Mesenchymal stem cell (in vitro differentiated cells and primary cell): ENCODE measurements at regions not wholly inside any gene's neighbourhood (a gene's known extent, or its start where the extent isn't known, plus 50 kb on each side); places are given as distances from the start of the nearest gene placed in this dataset.

Experiments
- DNase-seq: peaks from one replicate; pipeline ENCODE4 v3.0.0-alpha.2; 2013
- H2AFZ ChIP-seq: one replicate; pipeline ENCODE4 v1.6.1; 2013; ENCODE audit warnings: low read depth, mild to moderate bottlenecking, control low read depth, inconsistent platforms, low read length, moderate library complexity
- H2AK5ac ChIP-seq: 2 replicates; pipeline ENCODE4 v1.6.1; 2013; ENCODE audit warnings: low read length, moderate library complexity, mild to moderate bottlenecking, inconsistent platforms; ENCODE audit not compliant: severe bottlenecking
- H2BK120ac ChIP-seq: one replicate; pipeline ENCODE4 v1.6.1; 2013; ENCODE audit warnings: low read depth, mild to moderate bottlenecking, inconsistent platforms, low read length, moderate library complexity
- H2BK12ac ChIP-seq, 2 experiments: one replicate each; pipeline ENCODE4 v1.6.1; 2013; ENCODE audit warnings: inconsistent platforms in 2 of 2, low read length in 2 of 2, mild to moderate bottlenecking in 2 of 2, moderate library complexity in 2 of 2, control low read depth in 1 of 2
- H2BK15ac ChIP-seq: one replicate; pipeline ENCODE4 v1.6.1; 2013; ENCODE audit warnings: mild to moderate bottlenecking, low read depth, inconsistent platforms; ENCODE audit not compliant: poor library complexity, severe bottlenecking
- H2BK5ac ChIP-seq: 2 replicates; pipeline ENCODE4 v1.6.1; 2013; ENCODE audit warnings: low read depth, mild to moderate bottlenecking, low read length, control low read depth, inconsistent platforms; ENCODE audit not compliant: poor library complexity, severe bottlenecking
- H3K14ac ChIP-seq, 2 experiments: one replicate each; pipeline ENCODE4 v1.6.1; 2013; ENCODE audit warnings: inconsistent platforms in 2 of 2, low read length in 2 of 2, control low read depth in 1 of 2, mild to moderate bottlenecking in 1 of 2, moderate library complexity in 1 of 2
- H3K18ac ChIP-seq, 2 experiments: one replicate each; pipeline ENCODE4 v1.6.1; 2013; ENCODE audit warnings: inconsistent platforms in 2 of 2, low read length in 2 of 2, control low read depth in 1 of 2, low read depth in 1 of 2, mild to moderate bottlenecking in 1 of 2
- H3K23ac ChIP-seq, 2 experiments: one replicate each; pipeline ENCODE4 v1.6.1; 2013; ENCODE audit warnings: inconsistent platforms in 2 of 2, low read length in 2 of 2, mild to moderate bottlenecking in 2 of 2, moderate library complexity in 2 of 2, control low read depth in 1 of 2
- H3K27ac ChIP-seq: 2 replicates; pipeline ENCODE4 v1.5.1; 2013; ENCODE audit warnings: mild to moderate bottlenecking, moderate library complexity, low read length, control low read depth, inconsistent platforms; ENCODE audit not compliant: poor library complexity, severe bottlenecking
- H3K27me3 ChIP-seq, 2 experiments: 2 replicates each; pipeline versions ENCODE4 v1.6.1 to v1.7.0; 2013; ENCODE audit warnings: low read length in 2 of 2, mild to moderate bottlenecking in 2 of 2, moderate library complexity in 2 of 2, control low read depth in 1 of 2, inconsistent platforms in 1 of 2; ENCODE audit not compliant: control insufficient read depth in 1 of 2, insufficient read depth in 1 of 2
- H3K36me3 ChIP-seq, 2 experiments: 2 replicates each; pipeline versions ENCODE4 v1.6.1 to v1.7.0; 2013; ENCODE audit warnings: low read length in 2 of 2, control low read depth in 1 of 2, inconsistent platforms in 1 of 2, low read depth in 1 of 2, mild to moderate bottlenecking in 1 of 2; ENCODE audit not compliant: insufficient read depth in 2 of 2, control insufficient read depth in 1 of 2
- H3K4ac ChIP-seq, 2 experiments: one replicate each; pipeline ENCODE4 v1.6.1; 2013; ENCODE audit warnings: inconsistent platforms in 2 of 2, low read length in 2 of 2, mild to moderate bottlenecking in 2 of 2, moderate library complexity in 2 of 2, control low read depth in 1 of 2, low read depth in 1 of 2
- H3K4me1 ChIP-seq: 2 replicates; pipeline ENCODE4 v1.6.1; 2013; ENCODE audit warnings: low read depth, low read length, control low read depth; ENCODE audit not compliant: control insufficient read depth, insufficient read depth
- H3K4me2 ChIP-seq: 2 replicates; pipeline ENCODE4 v1.6.1; 2013; ENCODE audit warnings: low read length, mild to moderate bottlenecking, inconsistent platforms; ENCODE audit not compliant: poor library complexity, severe bottlenecking
- H3K4me3 ChIP-seq, 2 experiments: 2 replicates each; pipeline versions ENCODE4 v1.5.1 to v1.7.0; 2013; ENCODE audit warnings: low read length in 2 of 2, mild to moderate bottlenecking in 2 of 2, control low read depth in 1 of 2, low read depth in 1 of 2; ENCODE audit not compliant: insufficient read depth in 1 of 2
- H3K79me1 ChIP-seq: replicated peaks from 2 replicates; pipeline ENCODE4 v1.6.1; 2013; ENCODE audit warnings: mild to moderate bottlenecking, control low read depth, low read length, inconsistent platforms; ENCODE audit not compliant: poor library complexity, severe bottlenecking
- H3K9ac ChIP-seq: 2 replicates; pipeline ENCODE4 v1.7.0; 2013; ENCODE audit warnings: mild to moderate bottlenecking, low read length, moderate library complexity
- H3K9me3 ChIP-seq: 2 replicates; pipeline ENCODE4 v1.7.0; 2013; ENCODE audit warnings: mild to moderate bottlenecking, low read length; ENCODE audit not compliant: control insufficient read depth
- H4K8ac ChIP-seq: one replicate; pipeline ENCODE4 v1.6.1; 2013; ENCODE audit warnings: inconsistent platforms, mild to moderate bottlenecking, low read length, moderate library complexity
- H4K91ac ChIP-seq: one replicate; pipeline ENCODE4 v1.6.1; 2013; ENCODE audit warnings: mild to moderate bottlenecking, low read length, inconsistent platforms
- WGBS: methylation state at CpG from one replicate; pipeline ENCODE4 v1.1.7; 2013; ENCODE audit warnings: mixed read lengths; 5-methylcytosine and 5-hydroxymethylcytosine counted together

DNA sequence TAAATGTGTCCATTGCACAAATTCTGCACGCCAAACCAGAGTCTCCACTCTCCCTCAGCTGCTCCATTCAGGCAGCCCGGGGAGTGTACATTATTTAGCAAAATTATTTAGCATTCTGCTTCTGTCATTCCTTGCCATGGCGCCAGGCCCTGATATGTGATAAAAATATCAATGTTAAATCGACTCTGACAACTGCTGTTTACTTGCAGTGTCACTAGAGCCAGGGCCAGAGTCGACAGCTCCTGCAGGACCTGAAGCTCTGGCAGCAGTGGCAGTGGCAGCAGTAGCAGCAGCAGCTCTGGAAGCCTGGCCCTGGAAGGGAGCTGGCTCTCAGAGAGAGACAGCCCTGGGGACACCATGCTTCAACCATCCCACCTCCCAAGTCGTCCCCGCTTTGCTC, 224.5 kb downstream of the BUD13 start:
- peaks cover 11% of the 10 kb centered on the region for H3K9me3 ChIP-seq
- WGBS: 77% methylated on average over 7 of the region's 7 CpGs

DNA sequence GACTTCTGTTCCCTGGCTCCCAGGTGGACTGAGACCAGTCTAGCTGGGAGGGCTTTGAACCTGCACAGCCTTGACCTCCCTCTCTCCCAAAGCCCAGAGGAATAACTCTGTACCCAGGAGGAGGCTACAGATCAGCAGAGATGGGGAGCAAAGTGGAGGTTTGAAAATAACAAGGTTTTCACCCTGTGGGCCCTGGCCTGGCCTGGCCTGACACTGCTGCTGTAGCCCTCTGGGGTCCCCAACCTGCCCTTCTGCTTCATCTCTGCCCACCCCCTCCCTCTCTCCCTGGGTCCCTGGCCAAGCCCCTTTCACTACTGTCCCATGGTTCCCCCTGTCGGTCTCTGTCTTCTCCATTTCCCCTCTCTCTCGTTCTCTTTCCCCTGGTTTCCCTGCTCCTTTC, 225.2 kb downstream of the BUD13 start:
- H3K4me2 ChIP-seq: no peak overlapping the region
- H3K79me1 ChIP-seq: no peaks in the 10 kb centered on the region
- no peak overlapping the region for H3K4ac ChIP-seq
- DNase-seq: no peak
- no peak overlapping the region for H3K4me3 ChIP-seq
- H3K9ac ChIP-seq: no peak overlapping the region
- no peak overlapping the region for H4K91ac ChIP-seq
- H3K9me3 ChIP-seq: peaks cover 11% of the 10 kb centered on the region
- no peak overlapping the region for H2BK12ac ChIP-seq
- no peak overlapping the region for H3K14ac ChIP-seq
- no peak overlapping the region for H3K23ac ChIP-seq
- H2BK120ac ChIP-seq: no peak overlapping the region
- H2BK15ac ChIP-seq: no peak overlapping the region
- H3K27me3 ChIP-seq: peaks cover 0 to 19% of the 10 kb centered on the region in 2 experiments
- no peak overlapping the region for H4K8ac ChIP-seq
- WGBS: 52% methylated on average over 2 of the region's 2 CpGs
- no peaks in the 10 kb centered on the region for H3K4me1 ChIP-seq
- H2AK5ac ChIP-seq: no peak overlapping the region
- no peak overlapping the region for H3K27ac ChIP-seq
- H2AFZ ChIP-seq: no peak overlapping the region
- H3K18ac ChIP-seq: no peak overlapping the region
- no peak overlapping the region for H2BK5ac ChIP-seq
- no peaks in the 10 kb centered on the region for H3K36me3 ChIP-seq

More for the DNA sequence above, 224.5 kb downstream of the BUD13 start:
- no peak overlapping the region for H2BK5ac ChIP-seq
- H4K91ac ChIP-seq: no peak overlapping the region
- H2BK15ac ChIP-seq: no peak overlapping the region
- H3K18ac ChIP-seq: no peak overlapping the region
- no peaks in the 10 kb centered on the region for H3K36me3 ChIP-seq
- H3K23ac ChIP-seq: no peak overlapping the region
- H3K4ac ChIP-seq: no peak overlapping the region
- no peak overlapping the region for H4K8ac ChIP-seq
- no peak overlapping the region for H2BK12ac ChIP-seq
- no peak overlapping the region for H2AK5ac ChIP-seq
- H3K27ac ChIP-seq: no peak overlapping the region
- no peak overlapping the region for H3K14ac ChIP-seq
- DNase-seq: no peak
- no peak overlapping the region for H3K4me2 ChIP-seq
- H3K27me3 ChIP-seq: peaks cover 0 to 19% of the 10 kb centered on the region in 2 experiments
- H2AFZ ChIP-seq: no peak overlapping the region
- H3K4me3 ChIP-seq: no peak overlapping the region
- no peaks in the 10 kb centered on the region for H3K79me1 ChIP-seq
- no peaks in the 10 kb centered on the region for H3K4me1 ChIP-seq
- H3K9ac ChIP-seq: no peak overlapping the region
- H2BK120ac ChIP-seq: no peak overlapping the region

GRCh38 chr11:116545912-116546311, 226.9 kb downstream of the BUD13 start:
- Histone ChIP-seq H3K18ac (no peak overlapping the region), H2BK5ac (no peak overlapping the region), H3K23ac (no peak overlapping the region), H2BK120ac (no peak overlapping the region), H3K9ac (no peak overlapping the region), H2AK5ac (no peak overlapping the region), H3K9me3 (peaks cover 11% of the 10 kb centered on the region), H4K8ac (no peak overlapping the region), H3K79me1 (no peaks in the 10 kb centered on the region), H3K27me3 (peaks cover 0 to 29% of the 10 kb centered on the region in 2 experiments), H3K4me2 (no peak overlapping the region), H3K4me1 (no peaks in the 10 kb centered on the region), H2BK12ac (no peak overlapping the region), H3K27ac (no peak overlapping the region), H2BK15ac (no peak overlapping the region), H3K4ac (no peak overlapping the region), H3K4me3 (no peak overlapping the region), H3K14ac (no peak overlapping the region), H3K36me3 (no peaks in the 10 kb centered on the region), H4K91ac (no peak overlapping the region), H2AFZ (no peak overlapping the region)
- DNase-seq: no peak
- whole genome bisulfite sequencing: 100% methylated on average over 1 of the region's 6 CpGs

GRCh38 chr11:116544721-116545120, 228.1 kb downstream of the BUD13 start:
- Histone ChIP-seq H3K4ac (no peak overlapping the region), H2BK120ac (no peak overlapping the region), H3K4me3 (no peak overlapping the region), H3K36me3 (no peaks in the 10 kb centered on the region), H4K91ac (no peak overlapping the region), H3K4me2 (no peak overlapping the region), H3K9ac (no peak overlapping the region), H2BK15ac (no peak overlapping the region), H3K27ac (no peak overlapping the region), H3K79me1 (no peaks in the 10 kb centered on the region), H3K4me1 (no peaks in the 10 kb centered on the region), H4K8ac (no peak overlapping the region), H2AFZ (no peak overlapping the region), H2BK5ac (no peak overlapping the region), H3K9me3 (peaks cover 7% of the 10 kb centered on the region), H2BK12ac (no peak overlapping the region), H3K14ac (no peak overlapping the region), H2AK5ac (no peak overlapping the region), H3K27me3 (peaks cover 0 to 38% of the 10 kb centered on the region in 2 experiments), H3K23ac (no peak overlapping the region), H3K18ac (no peak overlapping the region)
- WGBS: 69% methylated on average over 10 of the region's 10 CpGs
- no peak for DNase-seq
